GM04503 (cell line): ENCODE measurements at regions not wholly inside any gene's neighbourhood (a gene's known extent, or its start where the extent isn't known, plus 50 kb on each side); places are given as distances from the start of the nearest gene placed in this dataset.

Experiments used
- DNase-seq: peaks from one replicate; pipeline ENCODE4 v3.0.0-alpha.2; 2012; ENCODE audit warnings: low read depth

DNA sequence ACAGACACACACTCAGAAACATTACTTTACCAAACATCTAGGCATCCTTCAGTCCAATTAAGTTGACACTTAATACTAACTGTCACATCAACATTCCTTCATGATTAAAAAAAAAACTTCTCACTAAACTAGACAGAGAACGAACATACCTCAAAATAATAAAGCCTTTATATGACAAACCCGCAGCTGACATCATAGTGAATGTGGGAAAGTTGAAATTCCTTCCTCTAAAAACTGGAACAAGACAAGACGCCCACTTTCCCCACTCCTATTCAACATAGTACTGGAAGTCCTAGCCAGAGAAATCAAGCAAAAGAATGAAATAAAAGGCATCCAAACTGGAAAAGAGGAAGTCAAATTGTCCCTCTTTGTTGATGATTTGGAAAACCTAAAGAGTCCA, 96.9 kb upstream of the PPP1R9A start:
- no peak for DNase-seq

DNA sequence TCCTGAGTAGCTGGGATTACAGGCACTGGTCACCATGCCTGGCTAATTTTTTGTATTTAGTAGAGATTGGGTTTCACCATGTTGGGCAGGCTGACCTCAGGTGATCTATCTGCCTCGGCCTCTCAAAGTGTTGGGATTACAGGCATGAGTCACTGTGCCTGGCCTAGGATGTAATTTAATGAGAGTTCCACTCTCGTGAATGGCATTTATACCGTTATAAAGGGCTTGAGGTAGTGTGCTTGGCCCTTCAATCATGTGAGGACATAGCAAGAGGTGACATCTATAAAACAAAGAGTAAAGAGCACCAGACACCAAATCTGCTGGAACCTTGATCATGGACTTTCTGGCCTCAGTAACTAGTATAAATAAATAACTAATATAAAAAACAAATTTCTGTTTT, 93.5 kb upstream of the PPP1R9A start:
- DNase-seq, result no peak

- DNase-seq, result peak; percentile 3
Measured at GRCh38 chr7:94823947-94824346, 83.4 kb upstream of the PPP1R9A start.

GRCh38 chr7:94829987-94830386, 77.4 kb upstream of the PPP1R9A start:
- DNase-seq, result no peak

DNA sequence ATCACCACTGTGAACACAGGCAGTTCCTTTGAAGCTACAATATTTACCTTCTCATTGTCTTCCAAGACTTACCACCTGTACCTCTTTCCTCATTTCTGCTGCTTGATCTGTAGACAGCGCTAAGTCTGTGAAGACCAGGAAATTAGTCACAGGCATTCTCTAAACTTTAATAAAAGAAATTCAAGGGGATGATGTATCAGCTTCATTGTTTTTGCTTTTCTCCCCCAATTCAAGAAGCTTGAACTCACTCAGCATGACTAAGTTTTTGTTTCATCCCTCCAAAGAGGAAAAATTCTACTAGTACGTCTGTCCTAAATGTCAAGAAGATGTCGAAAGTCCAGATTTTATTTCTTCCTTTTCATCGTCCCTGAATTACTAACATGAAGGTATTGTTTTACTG, 75.3 kb upstream of the PPP1R9A start:
- no peak for DNase-seq

- DNase-seq, result no peak
Measured at GRCh38 chr7:94834359-94834758, 73.0 kb upstream of the PPP1R9A start.

DNA sequence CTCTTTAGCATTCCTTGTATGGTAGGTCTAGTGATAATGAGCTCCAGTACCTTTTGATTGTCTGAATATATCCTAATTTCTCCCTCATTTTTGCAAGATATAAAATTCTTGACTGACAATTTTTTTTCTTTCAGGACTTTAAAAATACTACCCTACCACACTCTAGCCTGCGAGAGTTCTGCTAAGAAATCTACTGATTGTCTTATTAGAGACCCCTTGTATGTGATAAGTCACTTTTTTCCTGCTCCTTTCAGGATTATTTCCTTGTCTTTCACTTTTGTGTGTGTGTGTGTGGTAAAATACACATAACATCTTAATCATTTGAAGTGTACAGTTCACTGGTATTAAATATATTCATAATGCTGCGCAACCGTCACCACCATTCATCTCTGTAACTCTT, 68.7 kb upstream of the PPP1R9A start:
- no peak for DNase-seq

DNA sequence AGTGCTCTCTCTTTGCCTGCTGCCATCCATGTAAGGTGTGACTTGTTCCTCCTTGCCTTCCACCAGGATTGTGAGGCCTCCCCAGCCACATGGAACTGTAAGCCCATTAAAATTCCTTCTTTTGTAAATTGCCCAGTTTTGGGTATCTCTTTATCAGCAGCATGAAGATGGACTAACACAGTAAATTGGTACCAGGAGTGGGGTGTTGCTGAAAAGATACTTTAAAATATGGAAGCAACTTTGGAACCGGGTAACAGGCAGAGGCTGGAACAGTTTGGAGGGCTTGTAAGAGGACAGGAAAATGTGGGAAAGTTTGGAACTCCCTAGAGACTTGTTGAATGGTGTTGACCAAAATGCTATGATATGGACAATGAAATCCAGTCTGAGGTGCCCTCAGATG, 63.8 kb upstream of the PPP1R9A start:
- DNase-seq, result no peak

- no peak for DNase-seq
Measured at GRCh38 chr7:94848531-94848930, 58.9 kb upstream of the PPP1R9A start.

DNA sequence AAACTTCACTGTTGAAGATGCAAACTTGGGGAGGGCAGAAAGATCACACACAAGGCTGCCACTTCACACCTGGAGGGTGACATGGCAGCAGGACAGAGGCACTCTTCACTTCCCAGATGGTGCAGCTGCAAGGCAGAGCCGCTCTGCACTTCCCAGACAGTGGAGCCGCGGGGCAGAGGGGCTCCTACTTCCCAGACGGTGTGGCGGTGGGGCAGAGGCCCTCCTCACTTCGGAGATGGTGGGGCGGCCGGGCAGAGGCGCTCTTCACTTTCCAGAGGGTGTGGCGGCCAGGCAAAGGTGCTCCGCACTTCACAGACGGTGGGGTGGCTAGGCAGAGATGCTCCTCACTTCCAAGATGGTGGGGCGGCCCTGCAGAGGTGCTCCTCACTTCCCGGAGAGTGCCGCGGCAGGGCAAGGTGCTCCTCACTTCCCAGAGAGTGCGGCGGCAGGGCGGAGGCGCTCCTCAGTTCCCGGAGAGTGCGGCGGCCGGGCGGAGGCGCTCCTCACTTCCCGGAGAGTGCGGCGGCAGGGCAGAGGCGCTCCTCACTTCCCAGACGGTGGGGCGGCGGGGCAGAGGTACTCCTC, 58.3 kb upstream of the PPP1R9A start:
- DNase-seq, result no peak

- no peak for DNase-seq
Measured at GRCh38 chr7:94849636-94850208, 57.7 kb upstream of the PPP1R9A start.

DNA sequence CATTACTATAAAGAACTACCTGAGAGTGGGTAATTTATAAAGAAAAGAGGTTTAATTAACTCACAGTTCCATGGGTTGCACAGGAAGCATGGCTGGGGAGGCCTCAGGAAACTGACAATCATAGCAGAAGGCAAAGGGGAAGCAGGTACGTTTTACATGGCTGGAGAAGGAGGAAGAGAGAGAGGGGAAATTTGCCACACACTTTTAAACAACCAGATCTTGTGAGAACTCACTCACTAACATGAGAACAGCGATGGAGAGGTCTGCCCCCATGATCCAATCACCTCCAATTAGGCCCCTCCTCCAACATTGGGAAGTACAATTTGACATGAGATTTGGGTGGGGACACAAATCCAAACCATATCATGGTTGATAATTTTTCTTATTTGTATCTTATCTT, 51.8 kb upstream of the PPP1R9A start:
- no peak for DNase-seq

DNA sequence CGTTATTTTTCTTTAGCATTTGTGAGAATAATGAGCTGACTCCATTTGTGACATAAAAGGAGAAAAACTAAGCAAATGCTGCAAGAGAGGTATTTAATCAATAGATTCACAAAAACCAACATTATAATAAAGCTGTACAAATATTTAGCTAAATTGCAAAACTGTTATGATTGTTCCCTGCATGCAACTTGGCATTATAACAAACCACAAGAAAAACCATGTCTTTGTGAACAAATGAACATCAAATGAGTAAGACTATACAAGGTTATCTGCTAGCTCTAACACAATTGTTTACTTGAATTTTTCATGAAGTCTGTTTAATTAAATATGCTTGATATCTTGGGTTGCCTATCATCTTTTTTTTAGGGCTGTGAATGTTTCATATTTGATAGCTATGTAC, 50.8 kb upstream of the PPP1R9A start:
- DNase-seq, result no peak
